ENCODE measurements at regions not wholly inside any gene's neighbourhood (a gene's known extent, or its start where the extent isn't known, plus 50 kb on each side); places are given as distances from the start of the nearest gene placed in this dataset.
A peak's percentile ranks its signal among the peaks of the same experiment; 100 is the strongest.

DNA sequence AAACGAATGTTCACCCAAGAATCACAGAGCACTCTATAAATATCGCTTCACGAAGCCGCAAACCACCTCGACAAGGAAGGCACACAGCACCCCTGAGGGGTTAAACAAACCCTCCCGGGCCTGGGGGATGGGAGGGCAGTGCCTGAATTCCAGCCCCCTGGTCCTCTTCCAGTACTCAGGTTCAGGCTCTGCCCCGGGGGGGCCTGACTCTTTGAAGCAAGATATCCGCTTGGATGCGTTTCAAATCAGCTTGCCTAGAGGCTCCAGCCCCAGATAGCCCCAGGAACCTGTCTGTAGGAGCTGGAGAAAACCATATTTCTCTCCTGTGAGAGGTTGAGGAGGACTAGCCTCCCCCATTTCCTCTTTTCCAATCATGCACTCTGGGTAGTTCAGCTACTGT lies 194.7 kb downstream of the WNT5A start:
- TF ChIP-seq CTCF (IDR thresholded peaks at IDR 0.05; ENCODE audit: borderline replicate concordance, extremely low read depth, insufficient read depth): no peak
- DNase-seq: peak in 4 of 5 donors; percentile 70 to 86 (median 76)
- Histone ChIP-seq H3K27ac (ENCODE audit: low read depth in 2 of 2, low read length in 2 of 2) (no peak overlapping the region), H3K4me3 (ENCODE audit: low read length in 3 of 3) (no peak overlapping the region), H3K4me1 (ENCODE audit: control insufficient read depth in 2 of 3, insufficient read depth in 2 of 3, low read depth in 1 of 3, low read length in 3 of 3) (no peaks in the 10 kb centered on the region), H3K9me3 (ENCODE audit: control insufficient read depth in 2 of 3, insufficient read depth in 1 of 3, low read length in 3 of 3) (no peaks in the 10 kb centered on the region), H3K27me3 (ENCODE audit: control insufficient read depth, insufficient read depth, low read length) (no peaks in the 10 kb centered on the region), H3K36me3 (ENCODE audit: control insufficient read depth in 2 of 3, insufficient read depth in 3 of 3, low read length in 3 of 3) (no peaks in the 10 kb centered on the region), H3K9ac (ENCODE audit: low read length in 3 of 3) (no peak overlapping the region)
- no peak for FAIRE-seq
- intact Hi-C loops (cut with DNase I): no loop called here

- intact Hi-C loops (cut with DNase I): no loop called here
- FAIRE-seq: no peak
- no peak for TF ChIP-seq CTCF (IDR thresholded peaks at IDR 0.05; ENCODE audit: borderline replicate concordance, extremely low read depth, insufficient read depth)
- no peaks in the 10 kb centered on the region for H3K27me3 ChIP-seq (ENCODE audit: control insufficient read depth, insufficient read depth, low read length)
- no peaks in the 10 kb centered on the region for H3K36me3 ChIP-seq (ENCODE audit: control insufficient read depth in 2 of 3, insufficient read depth in 3 of 3, low read length in 3 of 3)
- no peak overlapping the region for H3K4me3 ChIP-seq (ENCODE audit: low read length in 3 of 3)
- H3K4me1 ChIP-seq (ENCODE audit: control insufficient read depth in 2 of 3, insufficient read depth in 2 of 3, low read depth in 1 of 3, low read length in 3 of 3): no peaks in the 10 kb centered on the region
- H3K27ac ChIP-seq (ENCODE audit: low read depth in 2 of 2, low read length in 2 of 2): no peak overlapping the region
- no peak for DNase-seq
- H3K9me3 ChIP-seq (ENCODE audit: control insufficient read depth in 2 of 3, insufficient read depth in 1 of 3, low read length in 3 of 3): no peaks in the 10 kb centered on the region
- H3K9ac ChIP-seq (ENCODE audit: low read length in 3 of 3): no peak overlapping the region
Observed at GRCh38 chr3:55288657-55289056, 198.4 kb downstream of the WNT5A start.

GRCh38 chr3:55286693-55287092 lies 200.4 kb downstream of the WNT5A start:
- H3K4me3 ChIP-seq (ENCODE audit: low read length in 3 of 3): no peak overlapping the region
- intact Hi-C loops (cut with DNase I): no loop called here
- no peaks in the 10 kb centered on the region for H3K4me1 ChIP-seq (ENCODE audit: control insufficient read depth in 2 of 3, insufficient read depth in 2 of 3, low read depth in 1 of 3, low read length in 3 of 3)
- no peaks in the 10 kb centered on the region for H3K27me3 ChIP-seq (ENCODE audit: control insufficient read depth, insufficient read depth, low read length)
- H3K9me3 ChIP-seq (ENCODE audit: control insufficient read depth in 2 of 3, insufficient read depth in 1 of 3, low read length in 3 of 3): no peaks in the 10 kb centered on the region
- no peak for DNase-seq
- TF ChIP-seq CTCF (IDR thresholded peaks at IDR 0.05; ENCODE audit: borderline replicate concordance, extremely low read depth, insufficient read depth): no peak
- no peaks in the 10 kb centered on the region for H3K36me3 ChIP-seq (ENCODE audit: control insufficient read depth in 2 of 3, insufficient read depth in 3 of 3, low read length in 3 of 3)
- H3K9ac ChIP-seq (ENCODE audit: low read length in 3 of 3): no peak overlapping the region
- FAIRE-seq: no peak
- no peak overlapping the region for H3K27ac ChIP-seq (ENCODE audit: low read depth in 2 of 2, low read length in 2 of 2)

DNA sequence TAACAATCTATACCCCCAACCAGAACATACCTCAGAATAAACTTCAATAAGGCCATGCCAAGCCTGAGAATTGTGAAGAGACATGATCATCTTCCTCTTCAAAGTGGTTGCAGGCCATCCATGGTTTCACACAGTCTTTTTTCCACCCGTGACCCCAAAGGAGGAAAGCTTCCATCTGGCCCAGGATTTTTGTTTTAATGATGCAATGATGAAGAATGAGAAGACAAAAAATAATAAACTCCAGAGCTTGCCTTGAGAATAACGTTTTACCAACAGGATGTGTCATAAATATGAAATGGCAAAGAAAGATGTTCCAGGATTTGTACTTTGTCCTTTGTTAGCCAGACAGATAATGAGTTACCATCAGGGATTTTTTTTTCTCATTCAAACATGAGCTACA lies 201.9 kb downstream of the WNT5A start:
- Histone ChIP-seq H3K36me3 (ENCODE audit: control insufficient read depth in 2 of 3, insufficient read depth in 3 of 3, low read length in 3 of 3) (no peaks in the 10 kb centered on the region), H3K9ac (ENCODE audit: low read length in 3 of 3) (no peak overlapping the region), H3K27me3 (ENCODE audit: control insufficient read depth, insufficient read depth, low read length) (no peaks in the 10 kb centered on the region), H3K4me3 (ENCODE audit: low read length in 3 of 3) (no peak overlapping the region), H3K4me1 (ENCODE audit: control insufficient read depth in 2 of 3, insufficient read depth in 2 of 3, low read depth in 1 of 3, low read length in 3 of 3) (no peaks in the 10 kb centered on the region), H3K9me3 (ENCODE audit: control insufficient read depth in 2 of 3, insufficient read depth in 1 of 3, low read length in 3 of 3) (peaks cover 0 to 2% (median 0%) of the 10 kb centered on the region in 3 donors), H3K27ac (ENCODE audit: low read depth in 2 of 2, low read length in 2 of 2) (no peak overlapping the region)
- peak in 1 of 5 donors; percentile 8 for DNase-seq
- FAIRE-seq: no peak
- intact Hi-C loops (cut with DNase I): no loop called here
- no peak for TF ChIP-seq CTCF (IDR thresholded peaks at IDR 0.05; ENCODE audit: borderline replicate concordance, extremely low read depth, insufficient read depth)
